C4-2B (cell line): ENCODE measurements at regions not wholly inside any gene's neighbourhood (a gene's known extent, or its start where the extent isn't known, plus 50 kb on each side); places are given as distances from the start of the nearest gene placed in this dataset.

Experiments used
- H3K27ac ChIP-seq: fragments of 450-650 bp; 2 replicates; pipeline ENCODE4 v1.5.1; 2017
- ZFX ChIP-seq: fragments of 450-650 bp; IDR thresholded peaks from 2 replicates; pipeline ENCODE4 v1.6.1; 2017
- TF ChIP-seq, protein P1 (sequence below): fragments of 450-650 bp; conservative IDR thresholded peaks from 2 replicates; pipeline ENCODE4 v1.5.1; 2017; ENCODE audit warnings: mild to moderate bottlenecking

DNA sequence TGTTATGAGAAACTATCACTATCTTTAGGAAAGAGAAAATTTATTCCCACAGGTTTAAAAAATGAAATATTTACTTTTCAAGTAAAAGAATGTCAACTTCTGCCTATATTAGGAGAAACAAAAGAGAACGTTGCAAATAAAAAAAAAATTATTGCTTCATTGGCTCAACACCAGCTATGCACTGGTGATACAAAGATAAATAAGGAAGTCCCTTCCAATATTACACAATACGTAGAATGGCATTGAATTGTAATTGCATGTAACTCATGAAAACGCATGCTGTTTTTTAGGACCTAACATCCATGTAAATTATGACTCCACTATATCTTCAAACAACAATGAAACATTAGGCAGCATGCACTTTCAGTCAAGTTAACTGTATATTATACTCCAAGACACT lies 56.4 kb upstream of the RERGL start:
- H3K27ac ChIP-seq, result no peak overlapping the region
- TF ChIP-seq ZFX, result no peak
- TF ChIP-seq, protein P1, sequence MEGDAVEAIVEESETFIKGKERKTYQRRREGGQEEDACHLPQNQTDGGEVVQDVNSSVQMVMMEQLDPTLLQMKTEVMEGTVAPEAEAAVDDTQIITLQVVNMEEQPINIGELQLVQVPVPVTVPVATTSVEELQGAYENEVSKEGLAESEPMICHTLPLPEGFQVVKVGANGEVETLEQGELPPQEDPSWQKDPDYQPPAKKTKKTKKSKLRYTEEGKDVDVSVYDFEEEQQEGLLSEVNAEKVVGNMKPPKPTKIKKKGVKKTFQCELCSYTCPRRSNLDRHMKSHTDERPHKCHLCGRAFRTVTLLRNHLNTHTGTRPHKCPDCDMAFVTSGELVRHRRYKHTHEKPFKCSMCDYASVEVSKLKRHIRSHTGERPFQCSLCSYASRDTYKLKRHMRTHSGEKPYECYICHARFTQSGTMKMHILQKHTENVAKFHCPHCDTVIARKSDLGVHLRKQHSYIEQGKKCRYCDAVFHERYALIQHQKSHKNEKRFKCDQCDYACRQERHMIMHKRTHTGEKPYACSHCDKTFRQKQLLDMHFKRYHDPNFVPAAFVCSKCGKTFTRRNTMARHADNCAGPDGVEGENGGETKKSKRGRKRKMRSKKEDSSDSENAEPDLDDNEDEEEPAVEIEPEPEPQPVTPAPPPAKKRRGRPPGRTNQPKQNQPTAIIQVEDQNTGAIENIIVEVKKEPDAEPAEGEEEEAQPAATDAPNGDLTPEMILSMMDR, result no peak

DNA sequence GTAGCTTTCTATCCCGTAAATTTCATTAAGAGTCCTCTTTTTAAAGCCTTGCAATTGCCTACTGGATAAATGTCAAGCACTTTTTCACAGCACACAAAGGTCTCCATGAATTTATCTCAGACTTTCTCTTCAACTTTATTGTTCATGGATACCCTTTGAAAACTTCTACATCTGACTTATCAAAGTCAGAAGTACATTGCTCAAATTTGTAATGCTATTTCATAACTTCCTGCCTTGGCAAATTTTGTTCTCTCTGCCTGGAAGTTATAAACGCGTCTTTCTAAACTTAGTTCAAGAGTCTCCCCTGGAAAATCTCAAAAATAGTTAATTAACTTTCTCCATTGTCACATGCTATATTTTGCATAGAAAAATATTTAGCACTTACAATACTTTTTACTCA lies 55.9 kb upstream of the RERGL start:
- no peak for TF ChIP-seq ZFX
- TF ChIP-seq, protein P1, result no peak
- no peak overlapping the region for H3K27ac ChIP-seq

DNA sequence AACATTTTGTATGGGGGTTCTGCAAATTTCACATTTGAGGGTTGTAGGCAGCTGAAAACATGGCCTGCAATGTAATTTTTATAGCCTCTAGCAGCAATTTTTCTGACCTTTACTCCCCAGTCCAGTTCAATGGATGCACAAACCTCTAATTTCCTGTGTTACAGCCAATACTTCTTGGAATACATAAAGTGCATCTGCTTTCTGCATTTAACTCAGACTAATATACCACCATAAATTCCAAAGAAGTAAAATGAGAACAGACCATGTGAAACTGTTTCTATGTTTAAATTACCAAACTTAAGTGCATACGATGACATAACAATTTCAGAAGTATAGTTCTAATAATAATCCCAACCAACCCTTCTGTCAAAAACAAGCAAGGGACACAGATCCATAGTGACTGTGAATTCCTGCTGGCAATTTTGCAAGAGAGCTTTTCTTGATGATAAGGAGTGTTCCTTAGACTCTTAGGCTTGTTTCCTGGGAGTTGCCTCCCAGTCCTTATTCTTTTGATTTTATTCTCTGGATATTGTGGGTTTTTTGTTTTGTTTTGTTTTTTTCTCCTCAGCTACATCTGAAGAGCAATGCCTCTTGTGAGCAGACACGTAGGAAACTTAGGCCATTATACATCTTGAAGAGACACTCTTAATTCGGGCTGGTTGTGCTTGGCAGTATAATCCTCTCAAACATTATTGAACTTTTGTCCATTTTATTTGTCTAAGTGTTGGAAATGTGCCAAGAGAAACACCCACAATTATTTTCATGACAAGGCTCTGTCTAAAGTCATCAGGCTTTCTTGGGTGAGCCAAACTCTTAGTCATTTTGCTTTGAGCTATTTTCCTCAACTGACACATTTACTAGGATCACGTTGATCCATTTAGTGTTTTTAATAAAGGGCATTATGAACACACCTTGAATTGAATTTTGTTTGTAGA lies 51.3 kb upstream of the RERGL start:
- no peak for TF ChIP-seq ZFX
- TF ChIP-seq, protein P1, result no peak
- H3K27ac ChIP-seq, result no peak overlapping the region

DNA sequence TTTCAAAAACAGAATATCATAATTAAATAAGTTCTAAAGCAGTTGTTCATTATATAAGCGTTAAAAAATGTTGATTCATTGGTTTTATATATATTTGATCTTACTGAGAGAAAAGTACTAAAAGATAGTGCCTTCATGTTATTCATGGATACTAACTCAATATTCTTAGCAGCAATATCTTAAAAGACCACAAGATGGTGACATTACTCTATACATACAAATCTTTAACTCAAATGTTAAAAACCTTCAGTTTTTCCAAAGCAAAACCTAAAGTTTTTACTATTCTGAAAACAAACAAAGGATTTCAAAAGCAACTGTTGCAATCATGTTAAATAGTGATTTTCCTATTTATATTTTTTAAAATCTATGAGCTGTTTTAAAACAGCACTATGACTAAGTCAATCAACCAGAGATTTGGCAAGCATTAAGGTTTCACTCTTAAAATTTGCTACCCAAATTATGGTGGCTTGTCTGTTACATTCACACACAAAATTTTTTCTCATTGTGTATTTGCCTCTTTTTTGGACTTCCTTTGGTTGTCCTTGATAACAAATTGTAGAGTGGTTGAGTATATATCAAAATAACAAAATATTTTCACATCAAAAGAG lies 50.1 kb upstream of the RERGL start:
- no peak for TF ChIP-seq ZFX
- TF ChIP-seq, protein P1, result peak; percentile 75

More for the DNA sequence above, 50.1 kb upstream of the RERGL start:
- no peak overlapping the region for H3K27ac ChIP-seq
